ENCODE measurements at regions not wholly inside any gene's neighbourhood (a gene's known extent, or its start where the extent isn't known, plus 50 kb on each side); places are given as distances from the start of the nearest gene placed in this dataset.

DNA sequence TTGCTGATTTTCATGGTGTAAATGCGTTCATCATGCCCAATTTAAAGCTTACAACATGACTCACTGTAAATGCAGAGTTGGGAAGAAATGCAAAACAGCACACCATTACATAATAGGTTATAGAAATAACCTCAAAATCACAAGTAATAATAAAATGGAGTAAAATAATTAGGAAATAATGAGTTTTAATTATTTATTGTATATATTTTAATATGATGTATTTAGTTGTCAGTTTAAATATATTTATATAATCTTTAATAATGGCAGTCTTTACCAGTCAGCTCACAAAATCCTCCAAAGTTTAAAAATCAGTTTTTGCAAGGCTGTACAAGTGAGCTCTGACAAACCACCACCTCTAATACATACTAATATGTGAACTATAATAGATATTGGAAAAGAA is 180.2 kb downstream of the RND3 start:
- TF ChIP-seq, protein P1, sequence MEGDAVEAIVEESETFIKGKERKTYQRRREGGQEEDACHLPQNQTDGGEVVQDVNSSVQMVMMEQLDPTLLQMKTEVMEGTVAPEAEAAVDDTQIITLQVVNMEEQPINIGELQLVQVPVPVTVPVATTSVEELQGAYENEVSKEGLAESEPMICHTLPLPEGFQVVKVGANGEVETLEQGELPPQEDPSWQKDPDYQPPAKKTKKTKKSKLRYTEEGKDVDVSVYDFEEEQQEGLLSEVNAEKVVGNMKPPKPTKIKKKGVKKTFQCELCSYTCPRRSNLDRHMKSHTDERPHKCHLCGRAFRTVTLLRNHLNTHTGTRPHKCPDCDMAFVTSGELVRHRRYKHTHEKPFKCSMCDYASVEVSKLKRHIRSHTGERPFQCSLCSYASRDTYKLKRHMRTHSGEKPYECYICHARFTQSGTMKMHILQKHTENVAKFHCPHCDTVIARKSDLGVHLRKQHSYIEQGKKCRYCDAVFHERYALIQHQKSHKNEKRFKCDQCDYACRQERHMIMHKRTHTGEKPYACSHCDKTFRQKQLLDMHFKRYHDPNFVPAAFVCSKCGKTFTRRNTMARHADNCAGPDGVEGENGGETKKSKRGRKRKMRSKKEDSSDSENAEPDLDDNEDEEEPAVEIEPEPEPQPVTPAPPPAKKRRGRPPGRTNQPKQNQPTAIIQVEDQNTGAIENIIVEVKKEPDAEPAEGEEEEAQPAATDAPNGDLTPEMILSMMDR (IDR thresholded peaks at IDR 0.05; ENCODE audit: insufficient read depth, low read depth, low read length) = no peak
- no peak overlapping the region for H3K4me3 ChIP-seq (ENCODE audit: low read depth, low read length)
- DNase-seq (ENCODE audit: low read depth) = no peak

DNA sequence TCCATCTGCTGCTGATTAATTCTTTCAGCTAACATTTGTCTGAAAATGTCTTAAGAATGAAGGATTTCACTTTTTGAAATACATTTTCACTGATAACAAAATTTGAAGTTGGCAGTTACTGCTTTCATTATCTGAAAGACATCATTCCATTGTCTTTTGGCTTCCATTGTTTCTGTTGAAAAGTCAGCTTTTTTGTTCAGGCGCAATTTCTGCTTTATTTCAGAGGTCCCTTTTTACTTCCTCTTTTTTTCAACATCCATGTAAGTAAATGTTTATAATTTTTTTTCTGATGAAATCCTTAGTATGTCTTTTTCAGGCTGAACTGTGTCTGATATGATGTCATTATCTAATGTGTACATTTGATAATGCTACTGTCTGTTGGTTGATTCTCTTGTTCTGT is 184.2 kb downstream of the RND3 start:
- no peak overlapping the region for H3K4me3 ChIP-seq (ENCODE audit: low read depth, low read length)
- TF ChIP-seq, protein P1 (IDR thresholded peaks at IDR 0.05; ENCODE audit: insufficient read depth, low read depth, low read length) = no peak
- peak; percentile 26 for DNase-seq (ENCODE audit: low read depth)

DNA sequence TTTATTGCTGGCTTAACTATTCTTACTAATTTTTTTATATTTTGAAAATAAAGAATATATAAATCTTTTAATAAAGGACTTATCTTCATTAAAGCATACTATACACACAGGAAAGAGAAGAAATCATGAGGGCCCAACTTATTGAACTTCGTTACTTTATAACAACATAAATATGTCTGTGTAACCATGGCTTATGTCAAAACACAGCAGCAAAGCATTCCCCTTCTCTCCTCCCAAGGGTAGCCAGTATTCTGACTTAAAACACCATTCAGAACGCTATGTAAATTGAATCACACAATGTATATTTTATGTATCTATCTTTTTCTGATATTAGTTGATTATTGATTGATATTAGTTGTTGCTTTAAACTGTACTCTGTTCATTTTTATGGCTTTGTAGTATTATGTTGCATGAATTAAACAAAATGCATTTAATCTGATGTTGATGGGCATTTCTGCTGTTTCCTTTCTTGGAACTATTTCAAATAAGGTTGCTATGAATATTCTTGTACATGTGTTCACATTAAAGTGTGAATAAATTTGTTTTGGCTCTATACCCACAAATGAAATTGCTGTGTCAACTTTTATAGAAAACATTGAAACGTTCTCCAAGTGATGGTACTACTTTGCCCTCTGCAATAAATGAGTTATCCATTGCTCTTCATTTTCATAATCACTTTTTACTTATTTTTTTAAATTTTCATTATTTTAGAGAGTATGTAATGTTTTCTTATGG is 188.7 kb downstream of the RND3 start:
- no peak for DNase-seq (ENCODE audit: low read depth)
- H3K4me3 ChIP-seq (ENCODE audit: low read depth, low read length) = no peak overlapping the region
- TF ChIP-seq, protein P1 (IDR thresholded peaks at IDR 0.05; ENCODE audit: insufficient read depth, low read depth, low read length) = no peak

DNA sequence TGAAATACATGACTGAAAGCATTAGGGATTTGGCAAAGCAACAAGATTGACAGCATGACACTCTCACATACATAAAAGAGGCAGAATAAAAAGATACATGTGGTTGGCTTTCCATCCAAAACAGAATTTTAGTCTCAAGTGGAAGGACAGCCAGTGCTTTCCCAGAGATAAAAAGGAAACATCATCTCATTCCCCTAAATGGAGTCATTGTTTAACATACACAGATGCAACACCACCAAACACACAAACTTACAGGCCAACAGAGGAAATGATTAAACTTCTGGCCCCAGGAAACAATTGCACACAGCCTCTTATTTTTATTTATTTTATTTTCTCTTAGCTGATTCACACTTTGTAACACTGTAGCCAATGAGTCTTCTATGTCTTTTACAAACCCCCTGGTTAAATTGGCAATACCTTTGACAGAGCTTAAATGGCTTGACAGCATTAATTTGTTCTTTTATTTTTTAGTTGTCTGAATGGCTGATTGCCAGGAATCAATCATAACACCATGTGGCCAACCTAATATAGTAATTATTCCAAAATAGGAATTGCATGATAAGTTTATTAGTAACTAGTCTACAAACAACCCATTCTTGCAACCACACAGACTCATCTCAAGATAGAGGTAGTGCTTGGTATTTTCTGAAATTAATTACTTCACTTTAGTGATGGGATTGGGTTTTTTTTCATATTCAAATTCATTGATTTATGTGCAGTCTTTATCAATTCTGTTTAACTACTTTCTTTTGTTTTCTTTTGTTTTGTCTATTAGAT is 190.5 kb downstream of the RND3 start:
- TF ChIP-seq, protein P1 (IDR thresholded peaks at IDR 0.05; ENCODE audit: insufficient read depth, low read depth, low read length) = no peak
- H3K4me3 ChIP-seq (ENCODE audit: low read depth, low read length) = no peak overlapping the region
- peak; percentile 44 for DNase-seq (ENCODE audit: low read depth)

DNA sequence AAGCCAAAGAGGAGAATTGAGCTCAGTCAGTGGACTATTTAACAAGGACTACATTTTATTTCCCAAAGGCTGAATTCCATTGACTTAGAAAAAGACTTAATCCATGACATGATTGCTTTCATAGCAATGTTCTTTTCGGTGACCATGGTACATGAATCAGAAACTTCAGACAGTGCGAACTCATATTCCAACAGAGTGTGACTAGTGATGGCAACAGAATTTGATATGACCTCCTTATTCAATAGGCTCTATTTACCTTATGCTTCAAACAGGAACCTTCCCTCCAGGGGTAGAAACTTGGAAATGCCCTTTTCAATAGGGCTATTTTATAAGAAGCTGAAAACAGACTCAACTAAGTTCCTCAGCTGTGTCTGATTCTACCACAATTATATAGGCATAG is 191.9 kb downstream of the RND3 start:
- DNase-seq (ENCODE audit: low read depth) = no peak
- TF ChIP-seq, protein P1 (IDR thresholded peaks at IDR 0.05; ENCODE audit: insufficient read depth, low read depth, low read length) = no peak
- no peak overlapping the region for H3K4me3 ChIP-seq (ENCODE audit: low read depth, low read length)

DNA sequence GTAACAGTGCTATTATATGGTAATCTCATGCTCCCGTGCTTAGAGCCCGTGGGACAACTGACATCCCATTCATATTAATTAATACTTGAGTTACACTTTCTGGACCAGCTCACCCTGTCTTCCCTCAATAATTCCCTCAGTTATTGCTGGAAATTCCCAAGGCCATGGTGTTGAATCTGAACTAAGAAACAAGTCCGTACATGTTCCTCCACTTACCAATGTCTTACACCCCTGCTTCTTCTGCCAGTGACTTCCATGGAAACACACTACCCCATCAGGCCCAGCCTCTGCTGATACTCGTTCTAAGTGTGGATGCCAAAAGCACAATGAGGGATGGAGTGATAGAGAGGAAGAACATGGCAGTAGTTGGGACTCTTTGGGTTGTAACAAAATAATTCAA is 193.7 kb downstream of the RND3 start:
- no peak overlapping the region for H3K4me3 ChIP-seq (ENCODE audit: low read depth, low read length)
- TF ChIP-seq, protein P1 (IDR thresholded peaks at IDR 0.05; ENCODE audit: insufficient read depth, low read depth, low read length) = no peak
- no peak for DNase-seq (ENCODE audit: low read depth)
